HS-5 (cell line): ENCODE measurements at regions not wholly inside any gene's neighbourhood (a gene's known extent, or its start where the extent isn't known, plus 50 kb on each side); places are given as distances from the start of the nearest gene placed in this dataset.
"Not testable (repeated sequence)": the region's sequence is repeated elsewhere in the genome, so short reads cannot be mapped to it uniquely, and the experiment has no call there.

Experiments
- DNase-seq: peaks from one replicate; pipeline ENCODE4 v3.0.0-alpha.2; 2012; ENCODE audit warnings: low read depth

DNA sequence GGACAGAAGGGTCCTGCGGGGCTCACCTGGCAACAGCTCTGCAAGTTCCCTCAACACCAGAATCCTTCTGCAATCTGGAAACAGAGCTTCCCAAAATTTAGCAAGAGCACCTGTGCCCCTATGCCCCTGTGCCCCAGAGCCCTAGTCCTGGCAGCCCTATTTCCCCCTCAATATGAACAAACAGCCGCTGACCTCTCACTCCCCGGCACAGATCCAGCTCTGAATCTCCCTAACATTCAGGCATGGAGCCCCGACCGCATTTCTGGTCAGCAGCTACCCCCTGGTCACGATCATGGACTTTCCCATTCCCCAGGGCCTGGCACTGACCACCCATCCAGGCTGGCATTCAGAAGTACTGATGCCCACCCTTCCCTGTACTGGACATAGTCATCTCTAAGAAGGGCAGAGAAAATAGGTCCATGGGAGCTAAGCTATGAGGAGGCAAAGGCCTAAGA is 110.8 kb upstream of the SMURF2 start:
- no peak for DNase-seq

DNA sequence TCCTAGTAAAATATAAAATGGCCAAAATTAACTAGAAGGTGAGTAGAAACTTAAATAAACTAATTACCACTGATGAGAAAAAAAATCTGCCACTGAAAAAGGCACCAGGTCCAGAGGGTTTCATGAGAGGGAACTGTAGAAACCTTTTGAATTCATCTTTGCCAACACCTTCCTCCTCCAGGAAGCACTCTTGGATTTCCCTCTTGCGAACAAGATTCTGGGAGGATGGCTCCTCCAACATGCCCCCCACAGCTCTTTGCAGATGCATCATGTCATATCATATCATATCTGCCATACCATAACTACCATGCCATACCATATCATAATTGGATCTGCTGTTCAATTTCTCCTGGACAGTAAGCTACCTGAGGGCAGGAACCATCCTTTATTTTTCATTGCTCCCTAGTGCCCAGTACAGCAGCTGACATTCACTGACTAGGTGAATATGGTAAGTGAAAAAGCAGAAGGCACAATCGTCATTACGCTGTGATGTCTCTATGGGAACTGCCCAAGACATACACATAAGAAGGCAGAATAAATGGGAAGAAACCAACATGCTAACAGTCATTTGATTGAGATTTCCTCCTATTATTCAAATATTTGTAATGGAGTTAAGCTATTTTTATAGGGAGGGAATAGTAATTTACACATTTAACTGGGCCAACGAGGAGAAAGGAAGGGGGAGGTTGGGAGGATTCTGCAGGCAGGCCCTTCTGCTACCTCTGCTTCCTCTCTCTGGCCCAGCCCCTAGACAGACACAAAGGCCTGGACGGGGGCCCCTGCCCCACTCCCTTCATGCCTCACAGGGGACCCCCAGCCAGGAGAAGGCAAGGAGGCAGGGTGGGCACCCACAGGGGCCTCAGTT is 110.1 kb upstream of the SMURF2 start:
- no peak for DNase-seq

GRCh38 chr17:64769712-64770111 is 107.6 kb upstream of the SMURF2 start:
- no peak for DNase-seq

DNA sequence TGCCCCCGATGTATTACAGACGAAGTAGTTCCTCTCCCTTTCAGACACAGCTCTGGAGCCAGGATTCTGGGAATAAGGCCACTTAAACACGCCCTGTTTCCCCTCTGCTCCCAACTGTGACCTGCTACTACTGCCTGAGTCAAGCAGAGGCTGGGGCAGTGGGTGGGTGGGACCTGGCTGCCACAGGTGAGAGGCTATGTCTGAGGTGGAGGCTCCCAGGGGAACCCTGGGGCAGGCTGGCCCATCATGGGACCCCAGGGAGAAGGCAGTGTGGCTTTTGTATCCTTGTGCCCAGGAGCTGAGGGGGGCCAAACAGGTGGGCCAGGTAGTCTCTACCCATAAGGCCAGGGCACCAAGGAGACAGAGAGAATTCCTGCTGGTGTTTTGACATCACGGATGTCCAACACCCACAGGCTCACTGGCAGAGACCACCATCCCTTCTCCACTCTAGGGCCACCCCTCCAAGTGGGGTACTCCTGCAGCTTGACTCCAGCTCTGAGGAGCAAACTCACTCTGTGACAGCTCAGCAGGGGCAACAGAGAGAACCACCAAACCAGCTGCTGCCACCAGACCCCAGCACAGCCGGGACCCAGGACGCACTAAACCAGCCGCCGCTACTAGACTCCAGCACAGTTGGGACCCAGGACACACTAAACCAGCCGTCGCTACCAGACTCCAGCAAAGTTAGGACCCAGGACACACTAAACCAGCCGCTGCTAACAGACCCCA is 105.3 kb upstream of the SMURF2 start:
- no peak for DNase-seq

- no peak for DNase-seq
These were observed 103.2 kb upstream of the SMURF2 start for GRCh38 chr17:64765191-64765889.

GRCh38 chr17:64750891-64751677 is 89.0 kb upstream of the SMURF2 start:
- DNase-seq: no peak

- no peak for DNase-seq
These were observed 88.4 kb upstream of the SMURF2 start for GRCh38 chr17:64750478-64750877.

DNA sequence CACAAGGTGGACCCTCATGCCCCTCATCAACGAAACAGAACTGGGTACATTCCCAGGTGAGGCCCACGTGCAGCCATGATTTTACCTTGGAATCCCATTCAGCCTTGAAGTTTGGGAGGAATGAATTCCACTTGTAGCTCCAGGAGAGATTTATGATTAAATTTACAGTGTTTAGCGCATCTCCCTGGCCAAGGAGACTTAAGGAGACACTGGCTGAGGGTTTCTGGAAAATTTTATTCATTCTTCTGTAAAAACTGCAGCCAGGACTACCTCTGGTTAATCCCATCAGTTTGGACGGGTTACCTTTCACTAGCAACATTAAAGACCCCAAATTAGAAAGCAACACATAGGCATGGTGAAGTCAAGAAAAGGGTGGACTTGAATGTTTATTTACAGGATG is 87.2 kb upstream of the SMURF2 start:
- no peak for DNase-seq

- DNase-seq: peak; percentile 50
These were observed 85.9 kb upstream of the SMURF2 start for GRCh38 chr17:64747938-64748540.

DNA sequence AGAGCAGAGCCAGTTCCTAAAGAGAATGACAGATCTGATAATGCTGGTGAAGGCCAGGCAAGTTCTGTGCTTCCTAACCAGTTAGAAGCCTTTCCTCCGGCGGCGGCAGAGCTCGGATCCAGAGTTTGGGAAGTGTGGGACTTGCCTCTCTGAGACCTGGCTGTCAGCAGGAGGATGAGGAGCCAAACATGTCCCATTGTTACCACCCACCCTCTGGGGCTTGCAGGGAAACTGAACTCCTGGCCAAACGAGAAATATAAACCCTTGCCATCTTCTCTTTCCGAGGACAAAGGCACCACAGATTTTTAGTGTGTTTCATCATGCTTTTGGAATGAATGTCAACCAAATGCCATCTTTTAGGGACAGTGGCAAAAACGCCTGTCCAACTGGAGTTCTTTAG is 80.2 kb upstream of the SMURF2 start:
- DNase-seq: no peak

GRCh38 chr17:64741916-64742315 is 79.8 kb upstream of the SMURF2 start:
- peak; percentile 85 for DNase-seq

- no peak for DNase-seq
These were observed 79.0 kb upstream of the SMURF2 start for GRCh38 chr17:64741038-64741641.

GRCh38 chr17:64739316-64740058 is 77.4 kb upstream of the SMURF2 start:
- no peak for DNase-seq

- DNase-seq: no peak
These were observed 74.8 kb upstream of the SMURF2 start for GRCh38 chr17:64736804-64737492.

DNA sequence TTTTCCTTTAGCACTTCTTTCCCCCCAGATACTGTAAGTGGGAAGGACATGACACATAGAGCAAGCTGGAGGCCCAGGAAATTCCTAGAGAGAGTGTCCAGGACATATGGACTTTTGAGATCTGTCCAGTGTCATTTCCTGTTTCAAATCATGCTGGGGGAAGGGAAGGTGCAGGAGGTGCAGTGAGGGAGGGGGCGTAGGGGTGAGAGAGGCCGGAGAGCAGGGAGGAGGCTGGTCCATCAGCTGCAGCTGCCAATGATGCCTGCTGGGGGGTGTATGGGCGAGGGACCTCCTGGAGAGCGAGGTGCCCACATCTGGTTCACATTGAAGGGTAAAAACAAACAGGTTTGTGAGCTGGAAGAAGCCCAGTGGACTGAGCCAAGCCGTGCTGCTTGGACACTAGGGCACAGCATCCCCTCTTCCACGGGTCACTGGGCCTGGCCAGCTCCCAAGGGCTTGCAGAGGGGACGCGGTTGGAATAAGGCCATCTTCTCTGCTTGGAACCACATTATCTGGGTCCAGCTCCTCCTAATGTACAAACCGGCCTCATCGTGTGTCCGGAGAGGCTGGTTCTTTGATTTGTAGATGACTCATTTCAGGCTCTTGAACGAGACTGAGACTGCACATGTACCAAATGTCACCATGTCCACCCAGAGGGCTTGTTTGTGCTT is 70.4 kb upstream of the SMURF2 start:
- DNase-seq: peak; percentile 79

GRCh38 chr17:64730023-64730422 is 67.9 kb upstream of the SMURF2 start:
- DNase-seq: peak; percentile 68

- DNase-seq: no peak
These were observed 67.1 kb upstream of the SMURF2 start for GRCh38 chr17:64729201-64729600.

DNA sequence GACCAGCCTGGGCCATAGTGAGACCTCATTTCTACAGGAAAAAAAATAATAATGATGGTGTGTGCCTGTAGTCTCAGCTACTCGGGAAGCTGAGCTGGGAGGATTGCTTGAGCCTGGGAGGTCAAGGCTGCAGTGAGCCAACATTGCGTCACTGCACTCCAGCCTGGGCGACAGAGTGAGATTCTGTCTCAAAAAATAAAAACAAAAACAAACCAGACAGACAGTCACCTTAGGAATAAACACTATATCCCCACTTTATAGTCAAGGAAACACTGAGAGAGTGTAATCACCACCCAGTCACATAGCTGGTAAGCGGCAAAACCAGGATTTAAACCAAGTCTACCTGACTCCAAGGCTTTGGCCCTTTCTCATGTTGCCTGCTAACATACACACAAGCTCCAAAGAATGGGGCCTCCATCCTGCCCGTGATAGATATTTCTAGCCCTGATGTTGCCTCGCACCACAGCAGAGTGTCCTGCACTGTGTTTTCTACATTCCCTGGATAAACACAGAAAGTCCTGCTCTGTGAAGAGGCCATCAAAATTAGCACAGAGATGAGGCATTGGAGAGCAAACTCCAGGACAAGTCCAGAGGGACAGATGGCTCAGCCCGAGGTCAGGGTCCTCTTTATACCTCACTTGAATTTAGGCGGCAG is 66.1 kb upstream of the SMURF2 start:
- no peak for DNase-seq

GRCh38 chr17:64726025-64726424 is 63.9 kb upstream of the SMURF2 start:
- not testable (repeated sequence) for DNase-seq
